ENCODE measurements at regions not wholly inside any gene's neighbourhood (a gene's known extent, or its start where the extent isn't known, plus 50 kb on each side); places are given as distances from the start of the nearest gene placed in this dataset.
"Not testable (repeated sequence)": the region's sequence is repeated elsewhere in the genome, so short reads cannot be mapped to it uniquely, and the experiment has no call there.

- H3K36me3 ChIP-seq (ENCODE audit: insufficient read depth, low read length): no peaks in the 10 kb centered on the region
- no peaks in the 10 kb centered on the region for H3K79me2 ChIP-seq (ENCODE audit: insufficient read depth, low read depth, low read length)
- ChIA-PET CTCF (ENCODE audit: unreplicated experiment) (no interaction called here), POLR2A (interaction anchor here (0.9 kb wide), 1 partner anchor 20 kb away, joined by 3 read pairs; no protein-coding TSS in a partner anchor)
- no peaks in the 10 kb centered on the region for H3K9me2 ChIP-seq (ENCODE audit: insufficient read depth, low read length)
- no peak for DNase-seq (ENCODE audit: low spot score)
- intact Hi-C loops (cut with micrococcal nuclease; ENCODE audit: unreplicated experiment): no loop called here
- TF ChIP-seq, protein P1, sequence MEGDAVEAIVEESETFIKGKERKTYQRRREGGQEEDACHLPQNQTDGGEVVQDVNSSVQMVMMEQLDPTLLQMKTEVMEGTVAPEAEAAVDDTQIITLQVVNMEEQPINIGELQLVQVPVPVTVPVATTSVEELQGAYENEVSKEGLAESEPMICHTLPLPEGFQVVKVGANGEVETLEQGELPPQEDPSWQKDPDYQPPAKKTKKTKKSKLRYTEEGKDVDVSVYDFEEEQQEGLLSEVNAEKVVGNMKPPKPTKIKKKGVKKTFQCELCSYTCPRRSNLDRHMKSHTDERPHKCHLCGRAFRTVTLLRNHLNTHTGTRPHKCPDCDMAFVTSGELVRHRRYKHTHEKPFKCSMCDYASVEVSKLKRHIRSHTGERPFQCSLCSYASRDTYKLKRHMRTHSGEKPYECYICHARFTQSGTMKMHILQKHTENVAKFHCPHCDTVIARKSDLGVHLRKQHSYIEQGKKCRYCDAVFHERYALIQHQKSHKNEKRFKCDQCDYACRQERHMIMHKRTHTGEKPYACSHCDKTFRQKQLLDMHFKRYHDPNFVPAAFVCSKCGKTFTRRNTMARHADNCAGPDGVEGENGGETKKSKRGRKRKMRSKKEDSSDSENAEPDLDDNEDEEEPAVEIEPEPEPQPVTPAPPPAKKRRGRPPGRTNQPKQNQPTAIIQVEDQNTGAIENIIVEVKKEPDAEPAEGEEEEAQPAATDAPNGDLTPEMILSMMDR (conservative IDR thresholded peaks at IDR 0.05; ENCODE audit: low read length): no peak
- no peak for TF ChIP-seq EZH2phosphoT487 (IDR thresholded peaks at IDR 0.05; ENCODE audit: borderline replicate concordance, low read depth, low read length)
- no peaks in the 10 kb centered on the region for H4K20me1 ChIP-seq (ENCODE audit: insufficient read depth, low read length)
- no peak overlapping the region for H3K27ac ChIP-seq (ENCODE audit: low read depth, low read length, poor library complexity, severe bottlenecking)
- no peak overlapping the region for H3K4me3 ChIP-seq (ENCODE audit: low read depth, low read length, poor library complexity, severe bottlenecking)
- no peak overlapping the region for H3K4me2 ChIP-seq (ENCODE audit: low read length)
- H3K9me3 ChIP-seq (ENCODE audit: low read length): no peaks in the 10 kb centered on the region
- no peak overlapping the region for H2AFZ ChIP-seq (ENCODE audit: low read length)
- no peaks in the 10 kb centered on the region for H3K4me1 ChIP-seq (ENCODE audit: insufficient read depth, low read length, poor library complexity, severe bottlenecking)
- BruUV-seq (replicated peaks): no TSS peak
Measured at GRCh38 chr4:120003193-120003592, 63.5 kb downstream of the MAD2L1 start.

DNA sequence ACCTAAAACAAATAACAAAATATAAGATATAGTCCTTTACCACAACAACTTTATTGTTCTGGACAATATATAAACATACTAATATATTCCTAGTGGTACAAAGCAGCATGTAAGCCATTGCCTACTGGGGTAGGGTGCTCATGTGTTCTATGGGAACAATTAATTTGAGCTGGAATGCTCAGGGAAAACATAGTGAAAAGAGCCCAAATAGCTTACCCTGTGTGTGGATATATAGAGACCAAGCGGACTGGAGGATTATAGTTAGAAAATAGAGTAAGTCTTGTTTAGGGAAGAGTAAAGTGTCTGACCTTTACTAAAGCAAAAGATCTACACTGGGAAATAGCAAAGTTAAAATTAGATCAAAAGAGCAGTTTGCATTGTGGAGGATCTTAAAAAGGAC, 64.8 kb downstream of the MAD2L1 start:
- H4K20me1 ChIP-seq (ENCODE audit: insufficient read depth, low read length): no peaks in the 10 kb centered on the region
- no TSS peak for BruUV-seq (replicated peaks)
- H3K9me3 ChIP-seq (ENCODE audit: low read length): no peaks in the 10 kb centered on the region
- H3K9me2 ChIP-seq (ENCODE audit: insufficient read depth, low read length): no peaks in the 10 kb centered on the region
- TF ChIP-seq, protein P1 (conservative IDR thresholded peaks at IDR 0.05; ENCODE audit: low read length): no peak
- TF ChIP-seq EZH2phosphoT487 (IDR thresholded peaks at IDR 0.05; ENCODE audit: borderline replicate concordance, low read depth, low read length): no peak
- no peaks in the 10 kb centered on the region for H3K79me2 ChIP-seq (ENCODE audit: insufficient read depth, low read depth, low read length)
- no peak overlapping the region for H3K4me2 ChIP-seq (ENCODE audit: low read length)
- H2AFZ ChIP-seq (ENCODE audit: low read length): no peak overlapping the region
- intact Hi-C loops (cut with micrococcal nuclease; ENCODE audit: unreplicated experiment): no loop called here
- H3K4me1 ChIP-seq (ENCODE audit: insufficient read depth, low read length, poor library complexity, severe bottlenecking): no peaks in the 10 kb centered on the region
- ChIA-PET CTCF (ENCODE audit: unreplicated experiment) (no interaction called here), POLR2A (no interaction called here)
- H3K36me3 ChIP-seq (ENCODE audit: insufficient read depth, low read length): no peaks in the 10 kb centered on the region
- H3K27ac ChIP-seq (ENCODE audit: low read depth, low read length, poor library complexity, severe bottlenecking): no peak overlapping the region
- no peak for DNase-seq (ENCODE audit: low spot score)
- H3K4me3 ChIP-seq (ENCODE audit: low read depth, low read length, poor library complexity, severe bottlenecking): no peak overlapping the region

- H3K4me2 ChIP-seq (ENCODE audit: low read length): no peak overlapping the region
- ChIA-PET CTCF (ENCODE audit: unreplicated experiment) (no interaction called here), POLR2A (no interaction called here)
- H4K20me1 ChIP-seq (ENCODE audit: insufficient read depth, low read length): no peaks in the 10 kb centered on the region
- H3K9me2 ChIP-seq (ENCODE audit: insufficient read depth, low read length): no peaks in the 10 kb centered on the region
- no peak for DNase-seq (ENCODE audit: low spot score)
- no peaks in the 10 kb centered on the region for H3K36me3 ChIP-seq (ENCODE audit: insufficient read depth, low read length)
- no peaks in the 10 kb centered on the region for H3K9me3 ChIP-seq (ENCODE audit: low read length)
- H3K27ac ChIP-seq (ENCODE audit: low read depth, low read length, poor library complexity, severe bottlenecking): no peak overlapping the region
- no peak overlapping the region for H3K4me3 ChIP-seq (ENCODE audit: low read depth, low read length, poor library complexity, severe bottlenecking)
- no peak overlapping the region for H2AFZ ChIP-seq (ENCODE audit: low read length)
- intact Hi-C loops (cut with micrococcal nuclease; ENCODE audit: unreplicated experiment): no loop called here
- no peaks in the 10 kb centered on the region for H3K4me1 ChIP-seq (ENCODE audit: insufficient read depth, low read length, poor library complexity, severe bottlenecking)
- TF ChIP-seq, protein P1 (conservative IDR thresholded peaks at IDR 0.05; ENCODE audit: low read length): no peak
- TF ChIP-seq EZH2phosphoT487 (IDR thresholded peaks at IDR 0.05; ENCODE audit: borderline replicate concordance, low read depth, low read length): no peak
- no peaks in the 10 kb centered on the region for H3K79me2 ChIP-seq (ENCODE audit: insufficient read depth, low read depth, low read length)
- BruUV-seq (replicated peaks): no TSS peak
Measured at GRCh38 chr4:120000591-120001296, 65.9 kb downstream of the MAD2L1 start.

DNA sequence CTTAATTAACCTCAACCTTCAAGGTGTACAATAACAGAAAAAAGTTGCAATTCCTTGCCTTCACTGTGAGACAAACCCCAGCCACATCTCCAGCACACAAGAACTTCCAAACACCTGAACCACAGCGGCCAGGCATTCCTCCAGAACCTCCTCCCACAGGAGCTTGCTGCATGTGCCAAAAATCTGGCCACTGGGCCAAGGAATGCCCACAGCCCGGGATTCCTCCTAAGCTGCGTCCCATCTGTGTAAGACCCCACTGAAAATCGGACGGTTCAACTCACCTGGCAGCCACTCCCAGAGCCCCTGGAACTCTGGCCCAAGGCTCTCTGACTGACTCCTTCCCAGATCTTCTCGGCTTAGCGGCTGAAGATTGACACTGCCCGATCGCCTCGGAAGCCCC, 70.6 kb downstream of the MAD2L1 start:
- H4K20me1 ChIP-seq (ENCODE audit: insufficient read depth, low read length); H3K9me3 ChIP-seq (ENCODE audit: low read length); CTCF ChIA-PET (ENCODE audit: unreplicated experiment); DNase-seq (ENCODE audit: low spot score); H3K9me2 ChIP-seq (ENCODE audit: insufficient read depth, low read length); H3K79me2 ChIP-seq (ENCODE audit: insufficient read depth, low read depth, low read length); intact Hi-C loops (cut with micrococcal nuclease; ENCODE audit: unreplicated experiment); H3K4me2 ChIP-seq (ENCODE audit: low read length); H3K36me3 ChIP-seq (ENCODE audit: insufficient read depth, low read length); BruUV-seq (replicated peaks); H3K4me1 ChIP-seq (ENCODE audit: insufficient read depth, low read length, poor library complexity, severe bottlenecking); H3K27ac ChIP-seq (ENCODE audit: low read depth, low read length, poor library complexity, severe bottlenecking); H3K4me3 ChIP-seq (ENCODE audit: low read depth, low read length, poor library complexity, severe bottlenecking); H2AFZ ChIP-seq (ENCODE audit: low read length); POLR2A ChIA-PET: not testable (repeated sequence)

Measured in OCI-LY7 (cell line).